Thyroid gland (tissue), 4 donors: ENCODE measurements at regions not wholly inside any gene's neighbourhood (a gene's known extent, or its start where the extent isn't known, plus 50 kb on each side); places are given as distances from the start of the nearest gene placed in this dataset. TPM values are rescaled to one million over a fixed set of nuclear protein-coding genes. Genes with fewer than 3 reads are reported as not detected.
A peak's percentile ranks its signal among the peaks of the same experiment; 100 is the strongest.

ENCODE experiments used
- DNase-seq, 2 donors: peaks; one replicate each; pipeline ENCODE4 v3.0.0-alpha.2; 2019
- H3K27ac ChIP-seq, 3 donors: fragments of 200-600 bp; sonication (generic); 1 replicate in 2 of 3; 2 replicates in 1 of 3; pipeline ENCODE4 v1.5.1; 2016 to 2019; ENCODE audit warnings: mild to moderate bottlenecking in 1 of 3, moderate library complexity in 1 of 3
- H3K27me3 ChIP-seq: fragments of 200-600 bp; sonication (generic); one replicate; pipeline ENCODE4 v1.5.1; 2019
- H3K36me3 ChIP-seq, 2 donors: fragments of 200-600 bp; sonication (generic); one replicate each; pipeline ENCODE4 v1.5.1; 2016 to 2019
- H3K4me1 ChIP-seq, 2 donors: fragments of 200-600 bp; sonication (generic); one replicate each; pipeline ENCODE4 v1.5.1; 2017 to 2019
- H3K4me3 ChIP-seq, 3 donors: fragments of 200-600 bp; sonication (generic); replicated peaks in 1 of 3; 1 replicate in 2 of 3; 2 replicates in 1 of 3; pipeline ENCODE4 v1.5.1; 2016; ENCODE audit warnings: mild to moderate bottlenecking in 1 of 3
- H3K9me3 ChIP-seq: fragments of 200-600 bp; sonication (generic); one replicate; pipeline ENCODE4 v1.5.1; 2017
- CTCF ChIP-seq, 6 experiments: fragments of 200-600 bp in 3 of 6; fragments of 450-650 bp in 3 of 6; sonication (generic) in 3 of 6; IDR thresholded peaks; one replicate each; pipeline ENCODE4 v1.5.1; 2016 to 2019; ENCODE audit warnings: antibody characterized with exemption in 6 of 6, mild to moderate bottlenecking in 2 of 6, inconsistent platforms in 1 of 6, moderate library complexity in 1 of 6
- POLR2A ChIP-seq, 2 donors: fragments of 450-650 bp; IDR thresholded peaks; one replicate each; pipeline ENCODE4 v1.6.1; 2017; ENCODE audit warnings: antibody characterized with exemption in 2 of 2, mild to moderate bottlenecking in 2 of 2, moderate library complexity in 1 of 2
- WGBS, 2 donors: methylation state at CpG; one replicate each; pipeline ENCODE4 v1.1.5; 2017; 5-methylcytosine and 5-hydroxymethylcytosine counted together
- intact Hi-C: fragments of 100-400 bp; cut with DNase I; formaldehyde crosslinking; loops from one replicate; pipeline ENCODE4 v1.15.1; 2023
- small RNA-seq: library from RNA; depleted of rRNA; stranded (forward); fragments of <200 nt; gene quantifications from one replicate; pipeline ENCODE3, GENCODE V24; 2016

- Histone ChIP-seq H3K9me3 (no peaks in the 10 kb centered on the region), H3K4me1 (no peaks in the 10 kb centered on the region), H3K4me3 (no peak overlapping the region), H3K27me3 (no peaks in the 10 kb centered on the region), H3K27ac (no peak overlapping the region), H3K36me3 (no peaks in the 10 kb centered on the region)
- intact Hi-C loops: no loop called here
- 80 to 81% methylated on average over 2 of the region's 2 CpGs for WGBS, 2 donors
- no peak for DNase-seq
- TF ChIP-seq CTCF (IDR thresholded peaks at IDR 0.05): no peak
- no peak for TF ChIP-seq POLR2A (IDR thresholded peaks at IDR 0.05)
These were observed 53.6 kb upstream of the SYN2 start for GRCh38 chr3:11950576-11950975.

GRCh38 chr3:11953350-11953749 lies 50.8 kb upstream of the SYN2 start:
- H3K4me1 ChIP-seq: no peaks in the 10 kb centered on the region
- no peak overlapping the region for H3K4me3 ChIP-seq
- no peak overlapping the region for H3K27ac ChIP-seq
- intact Hi-C loops: no loop called here
- no peaks in the 10 kb centered on the region for H3K36me3 ChIP-seq
- no peaks in the 10 kb centered on the region for H3K9me3 ChIP-seq
- DNase-seq: no peak
- no peaks in the 10 kb centered on the region for H3K27me3 ChIP-seq
- 70 to 71% methylated on average over 4 of the region's 4 CpGs for WGBS, 2 donors
- TF ChIP-seq POLR2A (IDR thresholded peaks at IDR 0.05): no peak
- no peak for TF ChIP-seq CTCF (IDR thresholded peaks at IDR 0.05)

- DNase-seq: no peak
- H3K27ac ChIP-seq: no peak overlapping the region
- H3K36me3 ChIP-seq: no peaks in the 10 kb centered on the region
- TF ChIP-seq POLR2A (IDR thresholded peaks at IDR 0.05): no peak
- TF ChIP-seq CTCF (IDR thresholded peaks at IDR 0.05): no peak
- H3K4me3 ChIP-seq: no peak overlapping the region
- H3K9me3 ChIP-seq: no peaks in the 10 kb centered on the region
- 50 to 65% methylated on average over 6 of the region's 6 CpGs for WGBS, 2 donors
- H3K4me1 ChIP-seq: no peaks in the 10 kb centered on the region
- H3K27me3 ChIP-seq: no peaks in the 10 kb centered on the region
- intact Hi-C loops: no loop called here
These were observed 50.4 kb upstream of the SYN2 start for GRCh38 chr3:11953778-11954177.

GRCh38 chr3:11954312-11954934 lies 49.8 kb upstream of the SYN2 start:
- no peak for TF ChIP-seq POLR2A (IDR thresholded peaks at IDR 0.05)
- no peak for TF ChIP-seq CTCF (IDR thresholded peaks at IDR 0.05)
- 49 to 67% methylated on average over 8 of the region's 8 CpGs for WGBS, 2 donors
- H3K27me3 ChIP-seq: no peaks in the 10 kb centered on the region
- no peaks in the 10 kb centered on the region for H3K9me3 ChIP-seq
- intact Hi-C loops: no loop called here
- H3K4me1 ChIP-seq: no peaks in the 10 kb centered on the region
- no peaks in the 10 kb centered on the region for H3K36me3 ChIP-seq
- DNase-seq: peak in 1 of 2 donors; percentile 3
- H3K27ac ChIP-seq: no peak overlapping the region
- H3K4me3 ChIP-seq: no peak overlapping the region

Small RNAs in the stretch of these regions (small RNA-seq; reads per million reads assigned to genes)
- not detected for gene RN7SL147P
